ENCODE measurements at regions not wholly inside any gene's neighbourhood (a gene's known extent, or its start where the extent isn't known, plus 50 kb on each side); places are given as distances from the start of the nearest gene placed in this dataset.

- no TSS peak for BruUV-seq (replicated peaks)
- no peak overlapping the region for H2BK120ac ChIP-seq (ENCODE audit: low read depth, low read length)
- H3K4ac ChIP-seq (ENCODE audit: low read depth, low read length), result no peak overlapping the region
- no peak for DNase-seq
- no peak overlapping the region for H4K8ac ChIP-seq (ENCODE audit: low read depth in 2 of 2, low read length in 2 of 2)
- intact Hi-C loops (cut with micrococcal nuclease), result no loop called here
- no peaks in the 10 kb centered on the region for H3K36me3 ChIP-seq (ENCODE audit: control insufficient read depth, insufficient read depth, low read length)
- H3K4me2 ChIP-seq (ENCODE audit: low read depth, low read length), result no peak overlapping the region
- peaks cover 28% of the 10 kb centered on the region for H3K9me3 ChIP-seq (ENCODE audit: control insufficient read depth, insufficient read depth, low read length)
- no peak overlapping the region for H2BK5ac ChIP-seq (ENCODE audit: low read depth, low read length, poor library complexity, severe bottlenecking)
- ATAC-seq (ENCODE audit: low read depth), result no peak
- H2AFZ ChIP-seq (replicated peaks; ENCODE audit: low read length, poor library complexity), result no peak overlapping the region
- H2AK5ac ChIP-seq (ENCODE audit: low read depth, low read length), result no peak overlapping the region
- no peaks in the 10 kb centered on the region for H4K20me1 ChIP-seq (ENCODE audit: insufficient read depth, low read length)
- no peaks in the 10 kb centered on the region for H3K9me1 ChIP-seq (ENCODE audit: insufficient read depth, low read length)
- no peak overlapping the region for H3K9ac ChIP-seq (ENCODE audit: low read depth, low read length)
- H3K79me1 ChIP-seq (ENCODE audit: low read depth in 1 of 2, low read length in 2 of 2), result no peaks in the 10 kb centered on the region
- no CpG with 5 or more reads among the region's 1 CpG for WGBS, 2 experiments (ENCODE audit: extremely low coverage in 2 of 2, insufficient read length in 1 of 2)
- no peak overlapping the region for H4K91ac ChIP-seq (ENCODE audit: insufficient read depth, low read depth, low read length)
- H3K14ac ChIP-seq (replicated peaks; ENCODE audit: low read depth, low read length), result no peak overlapping the region
- H2AK9ac ChIP-seq (replicated peaks; ENCODE audit: low read depth, low read length, poor library complexity), result no peak overlapping the region
- H3K4me1 ChIP-seq (ENCODE audit: control insufficient read depth, insufficient read depth, low read length), result no peaks in the 10 kb centered on the region
- no peak overlapping the region for H4K5ac ChIP-seq (ENCODE audit: low read depth, low read length)
- H3K27me3 ChIP-seq (ENCODE audit: control insufficient read depth, insufficient read depth, low read length), result no peaks in the 10 kb centered on the region
- no peak overlapping the region for H3K27ac ChIP-seq (ENCODE audit: insufficient read depth, low read length)
- POLR2A ChIA-PET (ENCODE audit: unreplicated experiment), result no interaction called here
- CTCF ChIA-PET, result no interaction called here
- H2BK20ac ChIP-seq (ENCODE audit: low read depth, low read length), result no peak overlapping the region
- no peak overlapping the region for H2BK15ac ChIP-seq (ENCODE audit: low read depth, low read length)
- H3K4me3 ChIP-seq (ENCODE audit: insufficient read depth, low read depth, low read length), result no peak overlapping the region
- H3K18ac ChIP-seq (ENCODE audit: low read depth, low read length), result no peak overlapping the region
- in situ Hi-C loops (cut with MboI; ENCODE audit: low sequenced_read_pairs), result no loop called here
- TF ChIP-seq ELK1 (IDR thresholded peaks at IDR 0.05; ENCODE audit: borderline replicate concordance, low read depth, low read length), result no peak
- TF ChIP-seq MAFK (IDR thresholded peaks at IDR 0.05; ENCODE audit: low read depth, low read length), result no peak
- TF ChIP-seq CEBPB (IDR thresholded peaks at IDR 0.05; ENCODE audit: low read depth, low read length), result no peak
- no peak for TF ChIP-seq RCOR1 (IDR thresholded peaks at IDR 0.05; ENCODE audit: insufficient replicate concordance, low read length)
- TF ChIP-seq RFX5 (IDR thresholded peaks at IDR 0.05; ENCODE audit: low read depth, low read length), result no peak
- no peak for TF ChIP-seq MAZ (IDR thresholded peaks at IDR 0.05; ENCODE audit: borderline replicate concordance, low read depth, low read length)
- no peak for TF ChIP-seq FOS (IDR thresholded peaks at IDR 0.05; ENCODE audit: low read depth, low read length)
- TF ChIP-seq CHD1 (IDR thresholded peaks at IDR 0.05; ENCODE audit: low read depth, low read length), result no peak
- H3K56ac ChIP-seq (ENCODE audit: extremely low read depth, insufficient read depth, low read length), result no peak overlapping the region
- dilution Hi-C loops (cut with HindIII; ENCODE audit: low sequenced_read_pairs, unreplicated experiment), result no loop called here
- no peak overlapping the region for H3K23ac ChIP-seq (ENCODE audit: low read depth, low read length)
These were observed 746.9 kb downstream of the TYW1 start for GRCh38 chr7:67743501-67743900.

All from IMR-90 (cell line).